Glutamatergic neuron (in vitro differentiated cells): ENCODE measurements at regions not wholly inside any gene's neighbourhood (a gene's known extent, or its start where the extent isn't known, plus 50 kb on each side); places are given as distances from the start of the nearest gene placed in this dataset.

Experiments used
- DNase-seq: peaks from one replicate; pipeline ENCODE4 v3.0.0; 2022
- H3K27ac Mint-ChIP-seq: one replicate; pipeline ENCODE4 v1.8.0; 2020; ENCODE audit warnings: mild to moderate bottlenecking, mixed read lengths, inconsistent platforms; ENCODE audit not compliant: unreplicated experiment
- H3K27me3 Mint-ChIP-seq: one replicate; pipeline ENCODE4 v1.8.0; 2020; ENCODE audit warnings: mild to moderate bottlenecking, moderate library complexity, mixed read lengths, inconsistent platforms; ENCODE audit not compliant: unreplicated experiment
- H3K36me3 Mint-ChIP-seq: one replicate; pipeline ENCODE4 v1.8.0; 2020; ENCODE audit warnings: mild to moderate bottlenecking, mixed read lengths, inconsistent platforms; ENCODE audit not compliant: unreplicated experiment
- H3K4me1 Mint-ChIP-seq: one replicate; pipeline ENCODE4 v1.8.0; 2020; ENCODE audit warnings: mild to moderate bottlenecking, low read depth, mixed read lengths, inconsistent platforms; ENCODE audit not compliant: unreplicated experiment
- H3K4me3 Mint-ChIP-seq: one replicate; pipeline ENCODE4 v1.8.0; 2020; ENCODE audit warnings: mild to moderate bottlenecking, mixed read lengths, inconsistent platforms; ENCODE audit not compliant: unreplicated experiment
- H3K9me3 Mint-ChIP-seq: one replicate; pipeline ENCODE4 v1.8.0; 2020; ENCODE audit warnings: mild to moderate bottlenecking, moderate library complexity, mixed read lengths, inconsistent platforms; ENCODE audit not compliant: unreplicated experiment
- CTCF ChIP-seq: fragments of 200-600 bp; sonication (generic); IDR thresholded peaks from one replicate; pipeline ENCODE4 v1.5.0; 2021; ENCODE audit not compliant: partially characterized antibody, unreplicated experiment

DNA sequence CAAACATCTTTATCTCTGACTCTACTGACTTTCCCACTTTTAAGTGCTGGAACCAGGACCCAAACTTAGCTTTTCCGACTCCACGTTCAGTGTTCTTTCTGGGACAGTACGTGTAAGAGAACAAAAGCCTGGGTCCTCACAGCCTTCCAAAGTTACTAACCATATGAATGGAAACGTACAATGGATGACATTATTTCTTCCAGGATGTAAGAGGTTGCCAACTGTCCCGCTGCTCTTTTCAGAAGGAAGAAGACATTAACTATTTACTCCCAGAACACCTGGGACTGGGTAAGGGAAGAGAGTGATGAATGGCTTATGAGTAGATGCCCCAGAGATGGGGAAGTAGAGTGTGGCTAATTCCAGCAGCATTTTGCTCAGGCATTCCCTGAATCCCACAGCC lies 114.7 kb downstream of the TRAPPC11 start:
- Mint-ChIP-seq H3K4me1 (no peaks in the 10 kb centered on the region), H3K4me3 (no peak overlapping the region)
- DNase-seq, result no peak

GRCh38 chr4:183783306-183783705 lies 121.8 kb upstream of the STOX2 start:
- peaks cover 7% of the 10 kb centered on the region for H3K36me3 Mint-ChIP-seq
- TF ChIP-seq CTCF, result no peak
- peaks cover 3% of the 10 kb centered on the region for H3K27me3 Mint-ChIP-seq
- H3K4me1 Mint-ChIP-seq, result peaks cover 5% of the 10 kb centered on the region
- DNase-seq, result no peak
- H3K27ac Mint-ChIP-seq, result no peak overlapping the region
- no peak overlapping the region for H3K4me3 Mint-ChIP-seq
- H3K9me3 Mint-ChIP-seq, result peaks cover 4% of the 10 kb centered on the region

More for the DNA sequence above, 114.7 kb downstream of the TRAPPC11 start:
- H3K27ac Mint-ChIP-seq, result no peak overlapping the region
- H3K36me3 Mint-ChIP-seq, result peaks cover 6% of the 10 kb centered on the region
- H3K9me3 Mint-ChIP-seq, result no peaks in the 10 kb centered on the region
- no peaks in the 10 kb centered on the region for H3K27me3 Mint-ChIP-seq
- no peak for TF ChIP-seq CTCF

DNA sequence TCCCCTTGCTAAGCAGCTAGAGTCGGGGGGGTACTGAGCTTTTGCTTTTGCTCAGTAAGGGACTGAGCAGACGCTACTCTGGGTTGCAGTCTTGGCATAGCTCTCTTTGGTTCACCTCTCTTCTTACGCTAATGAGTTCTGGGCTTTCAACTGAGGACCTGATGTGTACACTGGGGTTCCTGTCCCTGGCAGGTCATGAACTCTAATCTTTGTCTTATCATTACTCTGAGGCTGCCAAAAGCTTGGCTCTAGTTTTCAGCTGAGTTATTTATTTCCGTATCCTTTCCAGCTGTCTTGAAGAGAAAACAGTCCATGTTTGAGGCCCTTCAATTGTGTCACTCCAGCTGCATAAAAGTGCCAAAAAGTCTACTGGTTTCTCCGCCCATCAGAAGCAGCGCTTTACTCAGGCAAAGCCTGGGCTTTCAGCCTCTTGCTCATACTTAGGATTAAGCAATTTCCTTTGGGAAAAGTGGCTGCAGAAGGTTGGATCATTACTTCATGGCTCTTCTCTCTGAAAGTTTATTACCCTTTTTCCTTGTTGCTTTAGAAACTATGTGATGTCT lies 121.0 kb upstream of the STOX2 start:
- no peak for DNase-seq
- no peak for TF ChIP-seq CTCF
- Mint-ChIP-seq H3K4me1 (peaks cover 5% of the 10 kb centered on the region), H3K27ac (no peak overlapping the region), H3K9me3 (peaks cover 4% of the 10 kb centered on the region), H3K4me3 (no peak overlapping the region), H3K27me3 (peaks cover 3% of the 10 kb centered on the region), H3K36me3 (peaks cover 8% of the 10 kb centered on the region)

- H3K36me3 Mint-ChIP-seq, result peaks cover 4% of the 10 kb centered on the region
- no peak overlapping the region for H3K4me3 Mint-ChIP-seq
- no peak overlapping the region for H3K27ac Mint-ChIP-seq
- no peak for TF ChIP-seq CTCF
- peaks cover 1% of the 10 kb centered on the region for H3K9me3 Mint-ChIP-seq
- DNase-seq, result no peak
- no peaks in the 10 kb centered on the region for H3K27me3 Mint-ChIP-seq
- peaks cover 3% of the 10 kb centered on the region for H3K4me1 Mint-ChIP-seq
These were observed 116.7 kb upstream of the STOX2 start for GRCh38 chr4:183788308-183788905.

DNA sequence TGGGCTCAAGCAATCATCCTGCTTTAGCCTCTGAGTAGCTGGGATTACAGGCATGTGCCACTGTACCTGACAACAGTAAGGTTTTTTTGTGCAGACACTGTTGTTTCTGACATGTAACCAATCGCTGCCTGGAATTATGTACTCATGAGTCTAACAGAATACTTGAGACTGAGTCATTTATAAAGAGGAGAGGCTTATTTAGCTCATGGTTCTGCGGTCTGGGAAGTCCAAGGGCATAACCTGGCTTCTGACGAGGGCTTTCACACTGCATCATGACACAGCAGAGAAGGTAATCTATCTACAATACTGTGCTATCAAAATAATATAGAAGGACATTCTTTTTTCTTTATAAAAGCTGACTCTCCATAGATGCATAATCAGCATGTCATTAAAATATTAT lies 115.5 kb upstream of the STOX2 start:
- no peak for DNase-seq
- Mint-ChIP-seq H3K36me3 (peaks cover 4% of the 10 kb centered on the region), H3K4me3 (no peak overlapping the region), H3K27ac (no peak overlapping the region), H3K4me1 (no peaks in the 10 kb centered on the region), H3K9me3 (peaks cover 4% of the 10 kb centered on the region), H3K27me3 (no peaks in the 10 kb centered on the region)
- TF ChIP-seq CTCF, result no peak
